Common myeloid progenitor, CD34-positive (primary cell): ENCODE measurements at regions not wholly inside any gene's neighbourhood (a gene's known extent, or its start where the extent isn't known, plus 50 kb on each side); places are given as distances from the start of the nearest gene placed in this dataset.
A peak's percentile ranks its signal among the peaks of the same experiment; 100 is the strongest.

ENCODE experiments used
- CTCF ChIA-PET: fragments of 350-600 bp; sonication (Branson Sonifier 250); formaldehyde crosslinking; loops from one replicate; lab custom pipeline; 2021; ENCODE audit warnings: antibody characterized with exemption; lab: Charles Lee
- POLR2A ChIA-PET: fragments of 350-600 bp; sonication (Branson Sonifier 250); formaldehyde crosslinking; loops from one replicate; lab custom pipeline; 2021; ENCODE audit warnings: antibody characterized with exemption; lab: Charles Lee
- DNase-seq, 3 donors: peaks; one replicate each; pipeline versions ENCODE4 v3.0.0 to v3.0.0-alpha.2; 2013
- H3K27ac ChIP-seq, 2 experiments: 1 replicate in 1 of 2; 2 replicates in 1 of 2; pipeline ENCODE4 v1.7.0; 2013; ENCODE audit warnings: inconsistent platforms in 2 of 2, low read length in 2 of 2, mild to moderate bottlenecking in 2 of 2, low read depth in 1 of 2, moderate library complexity in 1 of 2; ENCODE audit not compliant: severe bottlenecking in 2 of 2, insufficient read depth in 1 of 2, poor library complexity in 1 of 2
- H3K27me3 ChIP-seq, 5 experiments: replicated peaks in 2 of 5; 1 replicate in 3 of 5; 2 replicates in 2 of 5; pipeline versions ENCODE4 v1.6.1 to v1.7.0; 2013; ENCODE audit warnings: low read length in 4 of 5, mild to moderate bottlenecking in 2 of 5, moderate library complexity in 2 of 5, inconsistent platforms in 1 of 5; ENCODE audit not compliant: insufficient read depth in 5 of 5, control insufficient read depth in 4 of 5
- H3K36me3 ChIP-seq, 4 experiments: 1 replicate in 2 of 4; 2 replicates in 2 of 4; pipeline versions ENCODE4 v1.6.1 to v1.7.0; 2013; ENCODE audit warnings: low read length in 3 of 4, control low read depth in 1 of 4, mild to moderate bottlenecking in 1 of 4; ENCODE audit not compliant: control insufficient read depth in 4 of 4, insufficient read depth in 4 of 4
- H3K4me1 ChIP-seq, 4 experiments: 1 replicate in 3 of 4; 2 replicates in 1 of 4; pipeline versions ENCODE4 v1.6.1 to v1.7.1; 2013; ENCODE audit warnings: low read length in 3 of 4, mild to moderate bottlenecking in 3 of 4, control low read depth in 1 of 4, inconsistent platforms in 1 of 4, moderate library complexity in 1 of 4; ENCODE audit not compliant: control insufficient read depth in 4 of 4, insufficient read depth in 4 of 4; ENCODE audit errors: control extremely low read depth in 1 of 4
- H3K4me3 ChIP-seq, 7 experiments: 1 replicate in 4 of 7; 2 replicates in 3 of 7; pipeline versions ENCODE4 v1.5.1 to v1.7.0; 2013; ENCODE audit warnings: mild to moderate bottlenecking in 7 of 7, low read length in 6 of 7, moderate library complexity in 6 of 7, inconsistent platforms in 2 of 7, low read depth in 2 of 7, control low read depth in 1 of 7; ENCODE audit not compliant: insufficient read depth in 4 of 7, control insufficient read depth in 1 of 7; ENCODE audit errors: extremely low read depth in 1 of 7
- H3K9me3 ChIP-seq, 5 experiments: 1 replicate in 4 of 5; 2 replicates in 1 of 5; pipeline versions ENCODE4 v1.6.1 to v1.7.1; 2013; ENCODE audit warnings: low read length in 4 of 5, mild to moderate bottlenecking in 2 of 5, inconsistent platforms in 1 of 5, low read depth in 1 of 5, moderate library complexity in 1 of 5; ENCODE audit not compliant: control insufficient read depth in 4 of 5, insufficient read depth in 2 of 5; ENCODE audit errors: control extremely low read depth in 1 of 5
- WGBS: methylation state at CpG from one replicate; pipeline ENCODE4 v1.1.5; 2013; ENCODE audit not compliant: insufficient coverage; 5-methylcytosine and 5-hydroxymethylcytosine counted together

DNA sequence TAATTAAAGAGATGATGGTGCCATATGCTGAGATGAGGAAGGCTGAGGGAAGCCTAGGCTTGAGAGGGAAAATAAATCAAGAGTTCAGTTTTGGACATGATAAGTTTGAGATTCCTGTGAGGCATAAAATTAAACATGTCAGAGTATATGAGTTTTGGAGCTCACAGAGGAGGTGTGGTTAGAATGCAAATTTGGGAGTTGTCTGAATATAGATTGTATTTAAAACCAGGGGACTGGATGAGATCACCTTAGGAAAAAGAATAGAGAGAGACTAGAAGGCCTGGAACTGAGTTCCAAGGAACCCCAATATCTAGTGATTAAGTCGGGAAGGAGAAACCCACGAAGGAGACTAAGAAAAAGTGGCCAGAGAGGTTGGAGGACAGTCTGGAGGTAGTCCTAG lies 65.5 kb downstream of the FRMPD3 start:
- POLR2A ChIA-PET = no interaction called here
- Histone ChIP-seq H3K36me3 (no peaks in the 10 kb centered on the region), H3K27me3 (peaks cover 0 to 25% (median 2%) of the 10 kb centered on the region in 5 experiments), H3K9me3 (no peaks in the 10 kb centered on the region), H3K4me1 (no peaks in the 10 kb centered on the region), H3K4me3 (no peak overlapping the region), H3K27ac (no peak overlapping the region)
- no peak for DNase-seq
- WGBS = 72% methylated on average over 2 of the region's 2 CpGs
- CTCF ChIA-PET = no interaction called here

DNA sequence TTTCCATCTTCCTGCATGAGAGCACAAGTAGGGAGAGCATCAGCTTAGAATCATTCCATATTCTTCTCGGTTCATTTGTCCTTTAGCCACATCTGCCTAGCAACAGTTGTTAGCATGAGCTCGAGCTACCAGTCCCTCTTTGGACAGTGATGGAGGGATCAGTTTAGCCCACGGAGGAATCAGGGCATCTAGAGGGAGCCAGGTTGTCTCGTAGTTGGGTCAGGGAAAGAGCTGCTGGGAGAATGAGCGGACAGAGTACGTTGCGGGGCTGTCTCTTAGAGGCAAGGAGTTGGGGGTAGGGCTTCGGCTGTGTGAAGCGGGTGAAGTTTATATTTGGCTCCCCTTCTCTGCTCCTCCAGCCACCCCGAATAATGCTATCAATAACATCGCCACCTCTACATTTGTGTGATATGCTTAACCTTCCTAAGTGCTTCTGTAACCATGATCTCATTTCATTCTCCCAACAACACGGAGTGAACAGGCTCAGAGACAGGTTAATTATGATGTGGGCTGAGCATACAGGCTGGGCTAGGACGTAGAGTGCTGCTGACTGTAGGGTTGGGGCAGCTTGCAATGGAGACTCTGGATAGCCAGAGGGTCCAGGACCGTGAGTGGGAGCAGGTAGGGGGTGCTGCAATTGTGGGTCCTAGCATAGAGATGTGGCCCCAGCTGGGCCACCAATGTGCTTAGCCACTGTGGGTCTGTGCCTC lies 72.6 kb downstream of the FRMPD3 start:
- ChIA-PET CTCF (interaction anchor here (0.5 kb wide), 1 partner anchor 36 kb away, joined by 3 read pairs; no protein-coding TSS in a partner anchor), POLR2A (no interaction called here)
- Histone ChIP-seq H3K9me3 (no peaks in the 10 kb centered on the region), H3K36me3 (no peaks in the 10 kb centered on the region), H3K27ac (no peak overlapping the region), H3K4me1 (no peaks in the 10 kb centered on the region), H3K27me3 (peaks cover 0 to 19% (median 3%) of the 10 kb centered on the region in 5 experiments), H3K4me3 (no peak overlapping the region)
- no peak for DNase-seq
- 89% methylated on average over 10 of the region's 14 CpGs for WGBS

DNA sequence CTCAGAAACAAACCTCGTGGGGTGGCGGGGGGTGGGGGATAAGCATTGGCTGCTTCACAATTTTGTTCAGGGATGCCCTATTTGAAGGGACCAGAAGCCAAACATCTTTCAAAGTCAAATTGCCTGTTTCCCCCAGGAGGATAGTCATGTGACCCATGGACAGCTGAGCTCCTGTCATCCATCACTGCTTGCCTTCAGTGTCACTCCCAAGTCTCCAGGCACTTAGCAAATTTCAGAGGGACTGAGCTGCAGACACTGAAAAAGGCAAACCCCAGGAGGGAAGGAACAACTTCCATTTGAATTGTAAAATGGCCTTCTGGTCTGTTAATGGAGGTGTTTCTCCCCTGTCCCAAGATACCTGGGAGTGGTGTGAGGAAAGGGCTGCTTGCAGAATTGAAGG lies 73.4 kb downstream of the FRMPD3 start:
- CTCF ChIA-PET = no interaction called here

DNA sequence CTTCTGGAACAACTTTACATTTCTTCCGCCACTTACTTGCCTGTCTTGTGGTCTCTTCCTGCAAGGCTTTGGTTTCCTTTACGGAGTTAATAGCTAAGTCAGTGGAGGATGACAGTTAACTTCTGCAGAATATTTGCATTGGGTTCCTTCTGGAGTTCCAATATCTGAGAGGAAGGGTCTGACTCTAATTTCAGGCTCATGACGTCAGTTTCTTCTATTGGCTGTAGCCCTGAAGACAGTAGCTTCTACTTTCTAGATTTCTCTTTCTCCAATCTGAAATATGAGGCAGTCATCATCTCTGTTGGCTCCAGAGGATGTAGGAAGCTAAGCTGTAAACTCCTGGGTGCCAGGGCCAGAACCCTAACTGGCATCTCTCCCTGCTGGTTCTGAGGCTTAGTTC lies 76.7 kb downstream of the FRMPD3 start:
- Histone ChIP-seq H3K9me3 (no peaks in the 10 kb centered on the region), H3K27me3 (peaks cover 0 to 27% (median 2%) of the 10 kb centered on the region in 5 experiments), H3K27ac (no peak overlapping the region), H3K4me1 (no peaks in the 10 kb centered on the region), H3K4me3 (no peak overlapping the region), H3K36me3 (no peaks in the 10 kb centered on the region)
- POLR2A ChIA-PET = no interaction called here
- 83% methylated on average over 2 of the region's 3 CpGs for WGBS
- no peak for DNase-seq
- CTCF ChIA-PET = no interaction called here

More for the DNA sequence above, 73.4 kb downstream of the FRMPD3 start:
- Histone ChIP-seq H3K36me3 (no peaks in the 10 kb centered on the region), H3K27me3 (peaks cover 0 to 19% (median 3%) of the 10 kb centered on the region in 5 experiments), H3K4me3 (no peak overlapping the region), H3K9me3 (no peaks in the 10 kb centered on the region), H3K27ac (no peak overlapping the region), H3K4me1 (no peaks in the 10 kb centered on the region)
- 59% methylated on average over 2 of the region's 2 CpGs for WGBS
- POLR2A ChIA-PET = no interaction called here
- no peak for DNase-seq

DNA sequence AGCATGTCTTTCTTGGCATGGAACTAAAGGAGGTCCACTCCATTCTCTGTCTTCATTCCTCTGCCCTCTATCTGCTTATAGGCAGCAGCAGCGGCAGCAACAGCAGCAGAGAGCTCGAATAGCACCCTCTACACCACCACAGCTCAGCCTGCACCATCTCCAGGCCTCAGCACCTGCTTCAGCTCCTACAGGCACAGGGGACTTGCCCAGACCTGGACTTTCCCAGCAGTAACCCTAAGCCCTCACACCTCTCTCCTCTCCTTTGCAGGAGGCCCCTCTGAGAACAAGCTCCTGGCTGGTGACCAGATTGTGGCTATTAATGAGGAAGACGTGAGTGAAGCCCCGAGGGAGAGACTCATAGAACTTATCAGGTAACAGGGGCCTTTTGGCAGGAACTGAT lies 80.7 kb downstream of the FRMPD3 start:
- Histone ChIP-seq H3K4me1 (no peaks in the 10 kb centered on the region), H3K27ac (no peak overlapping the region), H3K9me3 (no peaks in the 10 kb centered on the region), H3K36me3 (no peaks in the 10 kb centered on the region), H3K4me3 (no peak overlapping the region), H3K27me3 (peaks cover 0 to 23% (median 6%) of the 10 kb centered on the region in 5 experiments)
- no peak for DNase-seq
- POLR2A ChIA-PET = no interaction called here
- 55% methylated on average over 2 of the region's 4 CpGs for WGBS
- CTCF ChIA-PET = no interaction called here

DNA sequence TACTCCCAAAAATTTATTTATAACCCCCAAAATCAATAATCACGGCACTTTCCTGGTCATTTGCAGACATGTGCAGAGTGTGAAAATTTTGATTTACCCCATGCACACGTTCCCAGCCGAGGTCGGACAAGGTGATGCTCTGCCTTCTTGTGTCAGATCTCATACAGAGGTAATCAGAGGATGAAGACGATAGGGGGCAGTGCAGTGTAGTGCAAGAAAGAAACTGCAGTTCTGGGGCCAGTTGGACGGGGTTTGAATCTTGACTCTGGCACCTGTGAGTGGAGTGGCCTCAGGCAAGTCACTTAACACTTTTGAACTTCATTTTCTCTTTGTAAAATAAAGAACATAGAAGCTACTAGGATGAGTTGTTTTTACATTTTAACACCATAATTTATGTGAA lies 88.4 kb downstream of the FRMPD3 start:
- DNase-seq = peak; percentile 35 to 64 (median 59)
- WGBS = 14% methylated on average over 5 of the region's 6 CpGs
- Histone ChIP-seq H3K4me3 (no peak overlapping the region), H3K27ac (no peak overlapping the region), H3K36me3 (no peaks in the 10 kb centered on the region), H3K27me3 (peaks cover 0 to 4% (median 0%) of the 10 kb centered on the region in 5 experiments), H3K9me3 (no peaks in the 10 kb centered on the region), H3K4me1 (no peaks in the 10 kb centered on the region)
- ChIA-PET POLR2A (no interaction called here), CTCF (interaction anchor here (0.8 to 0.9 kb wide), 2 partner anchors 90 to 762 kb away, joined by 3 read pairs; partner anchors contain the start of gene PRPS1)

DNA sequence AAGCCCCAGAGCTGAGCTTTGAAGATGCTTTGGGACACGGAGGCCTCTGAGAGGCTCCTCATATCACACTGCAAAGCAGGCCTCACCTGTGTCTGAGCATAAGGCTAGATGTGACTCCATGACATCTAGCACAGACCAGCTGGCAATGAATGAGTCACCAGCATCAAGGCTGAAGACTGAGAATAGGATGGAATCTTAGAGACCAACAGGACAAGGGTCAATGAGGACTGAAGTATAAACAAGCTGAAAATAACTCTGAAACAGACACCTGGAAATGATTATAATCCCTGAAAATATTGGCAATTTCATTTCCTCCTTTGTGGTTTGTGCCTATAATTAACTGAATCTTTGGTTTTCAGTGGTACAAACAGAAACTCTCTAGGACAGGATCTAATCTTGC lies 87.1 kb upstream of the PRPS1 start:
- Histone ChIP-seq H3K9me3 (no peaks in the 10 kb centered on the region), H3K27me3 (peaks cover 0 to 4% (median 0%) of the 10 kb centered on the region in 5 experiments), H3K27ac (no peak overlapping the region), H3K4me3 (no peak overlapping the region), H3K36me3 (no peaks in the 10 kb centered on the region), H3K4me1 (no peaks in the 10 kb centered on the region)
- ChIA-PET CTCF (no interaction called here), POLR2A (no interaction called here)
- no peak for DNase-seq
- 83% methylated on average over 1 of the region's 1 CpG for WGBS
